Endothelial cell of umbilical vein (primary cell): ENCODE measurements at regions not wholly inside any gene's neighbourhood (a gene's known extent, or its start where the extent isn't known, plus 50 kb on each side); places are given as distances from the start of the nearest gene placed in this dataset.

Source experiments
- JUN ChIP-seq: IDR thresholded peaks from 2 replicates; pipeline ENCODE4 v1.6.1; 2011; ENCODE audit warnings: borderline replicate concordance, low read depth; ENCODE audit not compliant: insufficient read length, insufficient read depth
- TF ChIP-seq, protein P1 (sequence below), 2 donors: IDR thresholded peaks; 1 replicate in 1 of 2; 2 replicates in 1 of 2; pipeline ENCODE4 v1.5.1; 2011; ENCODE audit warnings: low read length in 2 of 2, mild to moderate bottlenecking in 2 of 2, moderate library complexity in 2 of 2, control low read depth in 1 of 2, inconsistent platforms in 1 of 2, low read depth in 1 of 2; ENCODE audit not compliant: insufficient read depth in 1 of 2; ENCODE audit errors: extremely low read depth in 1 of 2

DNA sequence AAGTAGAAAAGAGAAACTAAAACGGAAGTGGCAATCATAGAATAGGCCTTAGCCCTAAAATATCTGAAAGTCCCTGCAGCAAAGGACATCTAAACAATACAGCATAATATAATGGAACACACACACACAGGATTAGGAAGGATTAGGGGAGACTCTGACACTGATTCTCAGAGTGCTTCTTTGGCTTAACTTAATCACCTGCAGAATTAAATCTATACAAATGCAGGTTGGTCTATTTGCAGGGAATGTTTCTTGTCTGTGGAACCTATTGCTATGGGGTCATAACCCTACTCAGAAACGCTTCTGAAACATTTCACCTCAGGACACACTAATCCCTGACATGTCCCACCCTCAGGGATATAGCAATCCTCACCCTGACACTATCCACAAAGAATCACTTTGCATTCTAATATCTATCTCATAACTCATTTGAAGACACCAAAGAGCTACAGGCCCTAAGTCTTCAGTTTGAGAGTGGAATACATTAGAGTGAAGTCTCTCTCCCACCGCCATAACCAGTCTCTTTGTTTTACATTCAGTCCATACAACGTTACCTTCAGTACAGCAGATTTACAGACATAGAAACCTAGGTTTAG is 1041.2 kb downstream of the TUSC7 start:
- TF ChIP-seq, protein P1, sequence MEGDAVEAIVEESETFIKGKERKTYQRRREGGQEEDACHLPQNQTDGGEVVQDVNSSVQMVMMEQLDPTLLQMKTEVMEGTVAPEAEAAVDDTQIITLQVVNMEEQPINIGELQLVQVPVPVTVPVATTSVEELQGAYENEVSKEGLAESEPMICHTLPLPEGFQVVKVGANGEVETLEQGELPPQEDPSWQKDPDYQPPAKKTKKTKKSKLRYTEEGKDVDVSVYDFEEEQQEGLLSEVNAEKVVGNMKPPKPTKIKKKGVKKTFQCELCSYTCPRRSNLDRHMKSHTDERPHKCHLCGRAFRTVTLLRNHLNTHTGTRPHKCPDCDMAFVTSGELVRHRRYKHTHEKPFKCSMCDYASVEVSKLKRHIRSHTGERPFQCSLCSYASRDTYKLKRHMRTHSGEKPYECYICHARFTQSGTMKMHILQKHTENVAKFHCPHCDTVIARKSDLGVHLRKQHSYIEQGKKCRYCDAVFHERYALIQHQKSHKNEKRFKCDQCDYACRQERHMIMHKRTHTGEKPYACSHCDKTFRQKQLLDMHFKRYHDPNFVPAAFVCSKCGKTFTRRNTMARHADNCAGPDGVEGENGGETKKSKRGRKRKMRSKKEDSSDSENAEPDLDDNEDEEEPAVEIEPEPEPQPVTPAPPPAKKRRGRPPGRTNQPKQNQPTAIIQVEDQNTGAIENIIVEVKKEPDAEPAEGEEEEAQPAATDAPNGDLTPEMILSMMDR (IDR thresholded peaks at IDR 0.05; ENCODE audit: extremely low read depth in 1 of 2, insufficient read depth in 1 of 2, low read depth in 1 of 2, low read length in 2 of 2): no peak
- no peak for TF ChIP-seq JUN
